ENCODE measurements at regions not wholly inside any gene's neighbourhood (a gene's known extent, or its start where the extent isn't known, plus 50 kb on each side); places are given as distances from the start of the nearest gene placed in this dataset.

- TF ChIP-seq JUN (IDR thresholded peaks at IDR 0.05) (no peak), ZFP36 (IDR thresholded peaks at IDR 0.05; ENCODE audit: borderline replicate concordance, partially characterized antibody) (no peak), RFX5 (IDR thresholded peaks at IDR 0.05) (no peak), POLR2A (IDR thresholded peaks at IDR 0.05; ENCODE audit: low read length) (no peak), CTCF (IDR thresholded peaks at IDR 0.05) (no peak)
- TF ChIP-seq, protein P1, sequence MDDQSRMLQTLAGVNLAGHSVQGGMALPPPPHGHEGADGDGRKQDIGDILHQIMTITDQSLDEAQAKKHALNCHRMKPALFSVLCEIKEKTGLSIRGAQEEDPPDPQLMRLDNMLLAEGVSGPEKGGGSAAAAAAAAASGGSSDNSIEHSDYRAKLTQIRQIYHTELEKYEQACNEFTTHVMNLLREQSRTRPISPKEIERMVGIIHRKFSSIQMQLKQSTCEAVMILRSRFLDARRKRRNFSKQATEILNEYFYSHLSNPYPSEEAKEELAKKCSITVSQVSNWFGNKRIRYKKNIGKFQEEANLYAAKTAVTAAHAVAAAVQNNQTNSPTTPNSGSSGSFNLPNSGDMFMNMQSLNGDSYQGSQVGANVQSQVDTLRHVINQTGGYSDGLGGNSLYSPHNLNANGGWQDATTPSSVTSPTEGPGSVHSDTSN (IDR thresholded peaks at IDR 0.05) = no peak
These were observed 77.6 kb upstream of the FMN2 start for GRCh38 chr1:240014051-240014450.

Measured in A549 (cell line).